HG03108 (cell line): ENCODE measurements at regions not wholly inside any gene's neighbourhood (a gene's known extent, or its start where the extent isn't known, plus 50 kb on each side); places are given as distances from the start of the nearest gene placed in this dataset.

Experiments used
- ATAC-seq: cut with Tn5 transposase; IDR thresholded peaks from one replicate; pipeline ENCODE4 v1.9.1; 2021; ENCODE audit warnings: moderate library complexity; ENCODE audit not compliant: unreplicated experiment

- ATAC-seq = peak; percentile 69
These were observed 65.9 kb upstream of the IRX6 start for GRCh38 chr16:55257966-55258613.

- no peak for ATAC-seq
These were observed 62.7 kb upstream of the IRX6 start for GRCh38 chr16:55261301-55261700.

- no peak for ATAC-seq
These were observed 60.4 kb upstream of the IRX6 start for GRCh38 chr16:55263271-55264250.

- no peak for ATAC-seq
These were observed 59.1 kb upstream of the IRX6 start for GRCh38 chr16:55264949-55265348.

- ATAC-seq = no peak
These were observed 58.1 kb upstream of the IRX6 start for GRCh38 chr16:55265926-55266325.

GRCh38 chr16:55271945-55272513 lies 52.0 kb upstream of the IRX6 start:
- no peak for ATAC-seq

- no peak for ATAC-seq
These were observed 51.3 kb upstream of the IRX6 start for GRCh38 chr16:55272744-55273143.

- ATAC-seq = no peak
These were observed 50.6 kb upstream of the IRX6 start for GRCh38 chr16:55273356-55273755.

GRCh38 chr16:55273959-55274358 lies 50.0 kb upstream of the IRX6 start:
- ATAC-seq = no peak
